RWPE2 (cell line): ENCODE measurements at regions not wholly inside any gene's neighbourhood (a gene's known extent, or its start where the extent isn't known, plus 50 kb on each side); places are given as distances from the start of the nearest gene placed in this dataset.

Experiments used
- ATAC-seq: fragments of 200-7000 bp; cut with Tn5 transposase; 3 replicates; pipeline ENCODE4 v1.9.1; 2021; ENCODE audit warnings: low read depth
- DNase-seq: peaks from one replicate; pipeline ENCODE4 v3.0.0-alpha.2; 2020; ENCODE audit warnings: low spot score
- H3K27ac ChIP-seq: fragments of 450-650 bp; 2 replicates; pipeline ENCODE4 v1.5.1; 2017; ENCODE audit warnings: mild to moderate bottlenecking; ENCODE audit not compliant: poor library complexity, severe bottlenecking
- H3K27me3 ChIP-seq: fragments of 250-450 bp; sonication (Bioruptor Pico); 2 replicates; pipeline ENCODE4 v1.5.1; 2021; ENCODE audit warnings: mild to moderate bottlenecking, moderate library complexity; ENCODE audit not compliant: insufficient read depth, poor library complexity, severe bottlenecking
- H3K36me3 ChIP-seq: fragments of 250-450 bp; sonication (Bioruptor Pico); 2 replicates; pipeline ENCODE4 v1.5.1; 2020; ENCODE audit warnings: low read depth, mild to moderate bottlenecking, moderate library complexity
- H3K4me1 ChIP-seq: fragments of 250-450 bp; sonication (Bioruptor Pico); 2 replicates; pipeline ENCODE4 v1.5.1; 2021; ENCODE audit warnings: mild to moderate bottlenecking, moderate library complexity; ENCODE audit not compliant: insufficient read depth, poor library complexity, severe bottlenecking
- H3K4me3 ChIP-seq: fragments of 250-450 bp; sonication (Bioruptor Pico); 2 replicates; pipeline ENCODE4 v1.5.1; 2021; ENCODE audit warnings: mild to moderate bottlenecking, moderate library complexity; ENCODE audit not compliant: severe bottlenecking
- H3K9me3 ChIP-seq: fragments of 250-450 bp; sonication (Bioruptor Pico); 2 replicates; pipeline ENCODE4 v1.5.1; 2021; ENCODE audit warnings: mild to moderate bottlenecking, moderate library complexity; ENCODE audit not compliant: severe bottlenecking
- TF ChIP-seq, protein P1 (sequence below): fragments of 450-650 bp; IDR thresholded peaks from one replicate; pipeline ENCODE4 v1.5.1; 2017; ENCODE audit warnings: mild to moderate bottlenecking, moderate library complexity; ENCODE audit not compliant: poor library complexity, severe bottlenecking

DNA sequence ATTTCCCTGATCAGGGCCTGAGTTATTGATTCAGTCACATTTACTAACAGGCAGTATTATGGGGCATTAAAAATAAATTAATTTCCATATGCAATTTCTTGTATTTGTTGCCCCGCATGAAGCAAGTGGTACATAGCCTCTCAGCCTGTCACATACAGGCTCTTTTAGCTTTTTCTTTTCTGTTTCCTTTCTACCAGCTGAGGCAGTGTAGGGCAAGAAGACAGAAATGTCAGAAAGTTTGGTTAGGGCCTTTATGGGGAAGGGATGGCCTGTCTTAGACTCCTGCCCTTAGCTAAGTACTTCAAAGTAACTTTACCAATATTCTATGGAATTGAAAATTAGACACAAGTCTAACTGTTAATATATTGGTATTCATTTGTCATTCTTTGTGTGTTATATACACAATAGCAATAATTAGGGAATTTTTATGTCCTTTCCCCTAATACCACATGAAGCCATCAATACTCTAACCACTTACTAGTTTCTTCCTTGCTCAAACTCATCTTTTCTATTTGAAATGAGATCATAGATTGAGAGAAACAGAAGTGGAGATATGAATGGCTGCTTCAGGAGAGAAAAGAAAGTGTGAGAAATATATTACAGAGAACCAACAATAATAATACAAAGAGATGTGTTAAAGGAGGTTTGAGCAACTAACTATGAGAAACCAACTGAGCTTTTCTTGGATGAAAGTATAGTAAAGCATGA, 669.6 kb downstream of the PCDH17 start:
- TF ChIP-seq, protein P1, sequence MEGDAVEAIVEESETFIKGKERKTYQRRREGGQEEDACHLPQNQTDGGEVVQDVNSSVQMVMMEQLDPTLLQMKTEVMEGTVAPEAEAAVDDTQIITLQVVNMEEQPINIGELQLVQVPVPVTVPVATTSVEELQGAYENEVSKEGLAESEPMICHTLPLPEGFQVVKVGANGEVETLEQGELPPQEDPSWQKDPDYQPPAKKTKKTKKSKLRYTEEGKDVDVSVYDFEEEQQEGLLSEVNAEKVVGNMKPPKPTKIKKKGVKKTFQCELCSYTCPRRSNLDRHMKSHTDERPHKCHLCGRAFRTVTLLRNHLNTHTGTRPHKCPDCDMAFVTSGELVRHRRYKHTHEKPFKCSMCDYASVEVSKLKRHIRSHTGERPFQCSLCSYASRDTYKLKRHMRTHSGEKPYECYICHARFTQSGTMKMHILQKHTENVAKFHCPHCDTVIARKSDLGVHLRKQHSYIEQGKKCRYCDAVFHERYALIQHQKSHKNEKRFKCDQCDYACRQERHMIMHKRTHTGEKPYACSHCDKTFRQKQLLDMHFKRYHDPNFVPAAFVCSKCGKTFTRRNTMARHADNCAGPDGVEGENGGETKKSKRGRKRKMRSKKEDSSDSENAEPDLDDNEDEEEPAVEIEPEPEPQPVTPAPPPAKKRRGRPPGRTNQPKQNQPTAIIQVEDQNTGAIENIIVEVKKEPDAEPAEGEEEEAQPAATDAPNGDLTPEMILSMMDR: no peak
- Histone ChIP-seq H3K4me1 (no peaks in the 10 kb centered on the region), H3K27ac (no peak overlapping the region), H3K27me3 (no peaks in the 10 kb centered on the region), H3K9me3 (no peaks in the 10 kb centered on the region), H3K4me3 (no peak overlapping the region), H3K36me3 (no peaks in the 10 kb centered on the region)
- ATAC-seq (no peak), DNase-seq (no peak)

DNA sequence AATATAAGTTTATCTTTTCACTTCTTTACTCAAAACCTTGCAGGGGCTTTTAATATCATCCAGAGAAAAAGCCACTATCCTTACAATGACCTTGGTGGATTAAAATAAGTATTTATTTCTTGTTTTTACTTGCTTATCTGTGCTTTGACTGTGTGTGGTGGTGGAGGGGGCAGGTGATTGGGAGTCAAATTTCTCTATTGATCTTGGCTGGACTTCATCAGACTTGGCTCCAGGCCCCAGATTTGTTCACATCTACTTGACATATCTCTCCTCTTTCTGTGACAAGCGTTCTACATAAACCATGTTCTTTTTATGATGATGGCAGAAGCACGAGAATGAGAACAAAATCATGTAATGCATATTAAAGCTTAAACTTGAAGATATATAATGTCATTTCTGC, 670.8 kb downstream of the PCDH17 start:
- Histone ChIP-seq H3K4me3 (no peak overlapping the region), H3K4me1 (no peaks in the 10 kb centered on the region), H3K27ac (no peak overlapping the region), H3K27me3 (no peaks in the 10 kb centered on the region), H3K36me3 (no peaks in the 10 kb centered on the region), H3K9me3 (no peaks in the 10 kb centered on the region)
- ATAC-seq (no peak), DNase-seq (no peak)
- TF ChIP-seq, protein P1: no peak

DNA sequence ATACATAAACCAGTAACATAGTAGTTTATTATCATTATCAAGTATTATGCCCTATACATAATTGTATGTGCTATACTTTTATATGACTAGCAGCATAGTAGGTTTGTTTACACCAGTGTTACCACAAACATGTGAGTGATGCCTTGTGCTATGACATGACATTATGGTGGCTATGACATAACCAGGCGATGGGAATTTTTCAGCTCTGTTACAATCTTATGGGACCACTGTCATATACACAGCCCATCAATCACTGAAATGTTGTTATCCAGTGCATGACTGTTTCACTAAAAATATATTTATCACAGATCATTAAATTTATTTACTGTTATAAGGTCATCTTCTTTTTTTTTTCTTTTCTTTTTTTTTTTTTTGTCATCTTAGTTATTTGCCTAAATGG, 674.5 kb downstream of the PCDH17 start:
- ATAC-seq (no peak), DNase-seq (no peak)
- Histone ChIP-seq H3K4me3 (no peak overlapping the region), H3K27me3 (no peaks in the 10 kb centered on the region), H3K9me3 (no peaks in the 10 kb centered on the region), H3K4me1 (no peaks in the 10 kb centered on the region), H3K36me3 (no peaks in the 10 kb centered on the region), H3K27ac (no peak overlapping the region)
- TF ChIP-seq, protein P1: no peak

DNA sequence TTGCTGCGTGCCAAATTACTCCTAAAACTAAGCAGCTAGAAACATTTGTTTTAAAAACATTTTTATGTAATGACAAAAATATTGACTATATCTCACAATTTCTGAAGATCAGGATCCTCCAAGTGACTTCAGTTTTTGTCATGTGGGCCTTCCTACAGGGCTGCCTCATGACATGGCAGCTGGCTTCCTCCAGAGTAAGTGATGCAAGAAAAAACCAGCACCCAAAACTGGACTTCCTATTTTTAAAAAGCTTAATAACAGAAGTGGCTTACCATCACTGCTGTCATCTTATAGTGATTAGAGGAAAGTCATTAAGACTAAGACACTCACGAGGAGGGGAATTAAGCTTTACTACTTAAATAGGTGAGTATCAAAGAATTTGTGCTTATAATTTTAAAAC, 681.7 kb downstream of the PCDH17 start:
- Histone ChIP-seq H3K4me1 (no peaks in the 10 kb centered on the region), H3K9me3 (no peaks in the 10 kb centered on the region), H3K36me3 (no peaks in the 10 kb centered on the region), H3K27ac (no peak overlapping the region), H3K27me3 (no peaks in the 10 kb centered on the region), H3K4me3 (no peak overlapping the region)
- ATAC-seq (no peak), DNase-seq (no peak)
- TF ChIP-seq, protein P1: no peak

DNA sequence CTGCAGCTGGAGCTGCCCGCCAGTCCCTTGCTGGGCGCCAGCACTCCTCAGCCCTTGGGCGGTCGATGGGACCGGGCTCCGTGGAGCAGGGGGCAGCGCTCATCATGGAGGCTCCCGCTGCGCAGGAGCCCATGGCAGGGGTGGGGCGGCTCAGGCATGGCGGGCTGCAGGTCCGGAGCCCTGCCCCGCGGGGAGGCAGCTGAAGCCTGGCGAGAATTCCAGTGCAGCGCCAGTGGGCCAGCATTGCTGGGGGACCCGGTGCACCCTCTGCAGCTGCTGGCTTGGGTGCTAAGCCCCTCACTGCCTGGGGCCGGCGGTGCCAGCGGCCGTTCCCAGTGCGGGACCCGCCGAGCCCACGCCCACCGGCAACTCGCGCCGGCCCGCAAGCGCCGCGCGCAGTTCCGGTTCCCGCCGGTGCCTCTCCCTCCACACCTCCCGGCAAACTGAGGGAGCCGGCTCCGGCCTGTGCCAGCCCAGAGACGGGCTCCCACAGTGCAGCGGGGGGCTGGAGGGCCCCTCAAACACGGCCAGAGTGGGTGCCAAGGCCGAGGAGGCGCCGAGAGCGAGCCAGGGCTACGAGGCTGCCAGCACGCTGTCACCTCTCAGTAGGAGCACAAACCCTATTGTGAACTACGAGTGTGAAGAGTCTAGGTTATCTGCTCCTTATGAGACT, 687.1 kb downstream of the PCDH17 start:
- TF ChIP-seq, protein P1: no peak
- Histone ChIP-seq H3K27me3 (no peaks in the 10 kb centered on the region), H3K4me1 (no peaks in the 10 kb centered on the region), H3K36me3 (no peaks in the 10 kb centered on the region), H3K4me3 (no peak overlapping the region), H3K27ac (no peak overlapping the region), H3K9me3 (no peaks in the 10 kb centered on the region)
- ATAC-seq: no peak
- DNase-seq: no peak
